Panc1 (cell line): ENCODE measurements at regions not wholly inside any gene's neighbourhood (a gene's known extent, or its start where the extent isn't known, plus 50 kb on each side); places are given as distances from the start of the nearest gene placed in this dataset.

Experiments used
- ATAC-seq: fragments of 200-7000 bp; cut with Tn5 transposase; 2 replicates; pipeline ENCODE4 v1.9.1; 2020; ENCODE audit warnings: mild to moderate bottlenecking, moderate library complexity
- BruUV-seq: library from RNA; stranded (reverse); fragments of 400-500 nt; replicated peaks from 2 replicates; lab custom pipeline; 2021; lab: Mats Ljungman, UMichigan
- CTCF ChIA-PET: fragments of 300-600 bp; sonication (Branson Sonifier 250); formaldehyde crosslinking; loops from one replicate; lab custom pipeline; 2022; ENCODE audit warnings: antibody characterized with exemption; lab: Charles Lee
- POLR2A ChIA-PET: fragments of 300-600 bp; sonication (Branson Sonifier 250); formaldehyde crosslinking; loops from one replicate; lab custom pipeline; 2022; ENCODE audit warnings: antibody characterized with exemption; lab: Charles Lee
- DNase-seq: peaks from one replicate; pipeline ENCODE4 v3.0.0-alpha.2; 2010; ENCODE audit warnings: low read depth, low spot score
- H3K27ac ChIP-seq: 2 replicates; pipeline ENCODE4 v1.5.1; 2011; ENCODE audit warnings: mild to moderate bottlenecking, low read length, inconsistent platforms
- H3K27me3 ChIP-seq: fragments of 200-500 bp; sonication (Bioruptor generic); 2 replicates; pipeline ENCODE4 v1.6.0; 2014; ENCODE audit warnings: low read length, inconsistent platforms; ENCODE audit not compliant: control insufficient read depth, insufficient read depth
- H3K36me3 ChIP-seq: fragments of 200-500 bp; sonication (Bioruptor generic); 2 replicates; pipeline ENCODE4 v1.5.1; 2014; ENCODE audit warnings: inconsistent platforms, mild to moderate bottlenecking, low read length, moderate library complexity; ENCODE audit not compliant: control insufficient read depth, insufficient read depth
- H3K4me1 ChIP-seq: 2 replicates; pipeline ENCODE4 v1.5.1; 2011; ENCODE audit warnings: inconsistent platforms, mild to moderate bottlenecking, low read length, moderate library complexity; ENCODE audit not compliant: control insufficient read depth, insufficient read depth
- H3K4me3 ChIP-seq, 2 experiments: 2 replicates each; pipeline ENCODE4 v1.5.1; 2011 to 2012; ENCODE audit warnings: low read depth in 2 of 2, low read length in 2 of 2, mild to moderate bottlenecking in 2 of 2, inconsistent platforms in 1 of 2, moderate library complexity in 1 of 2
- H3K9me3 ChIP-seq: fragments of 200-500 bp; sonication (Bioruptor generic); 2 replicates; pipeline ENCODE4 v1.5.1; 2014; ENCODE audit warnings: low read depth, mild to moderate bottlenecking, inconsistent platforms, low read length, moderate library complexity; ENCODE audit not compliant: control insufficient read depth, insufficient read depth
- CTCF ChIP-seq: fragments of 450-650 bp; IDR thresholded peaks from 2 replicates; pipeline ENCODE4 v1.5.1; 2017; ENCODE audit warnings: mild to moderate bottlenecking
- POLR2AphosphoS5 ChIP-seq: IDR thresholded peaks from 2 replicates; pipeline ENCODE4 v1.6.1; 2012; ENCODE audit warnings: mild to moderate bottlenecking, low read depth, low read length, moderate library complexity
- REST ChIP-seq, 2 experiments: IDR thresholded peaks; 2 replicates each; pipeline ENCODE4 v1.6.1; 2011 to 2012; ENCODE audit warnings: low read depth in 2 of 2, control low read depth in 1 of 2, low read length in 1 of 2, mild to moderate bottlenecking in 1 of 2, moderate library complexity in 1 of 2; ENCODE audit not compliant: insufficient read depth in 1 of 2
- SIN3A ChIP-seq: IDR thresholded peaks from 2 replicates; pipeline ENCODE4 v1.6.1; 2012; ENCODE audit warnings: low read depth, mild to moderate bottlenecking, low read length, moderate library complexity, borderline replicate concordance; ENCODE audit not compliant: insufficient read depth
- TCF7L2 ChIP-seq: IDR thresholded peaks from 2 replicates; pipeline ENCODE4 v1.6.1; 2011; ENCODE audit warnings: mild to moderate bottlenecking, low read depth, low read length, inconsistent platforms
- in situ Hi-C: cut with HindIII; loops from 2 replicates; pipeline ENCODE4 v1.10.0; 2016; ENCODE audit warnings: low sequenced_read_pairs, low pct_unique_long_range_greater_than_20kb
- intact Hi-C: fragments of 100-400 bp; cut with micrococcal nuclease; formaldehyde crosslinking; loops from one replicate; pipeline ENCODE4 v1.10.0; 2022; ENCODE audit not compliant: unreplicated experiment

- DNase-seq (no peak), ATAC-seq (no peak)
- Histone ChIP-seq H3K27me3 (no peaks in the 10 kb centered on the region), H3K27ac (no peak overlapping the region), H3K36me3 (no peaks in the 10 kb centered on the region), H3K9me3 (no peaks in the 10 kb centered on the region), H3K4me3 (no peak overlapping the region), H3K4me1 (no peaks in the 10 kb centered on the region)
- ChIA-PET POLR2A (interaction anchor here (0.7 kb wide), 1 partner anchor 1199 kb away, joined by 5 read pairs; no protein-coding TSS in a partner anchor), CTCF (interaction anchor here (0.5 kb wide), 1 partner anchor 1350 kb away, joined by 5 read pairs; no protein-coding TSS in a partner anchor)
- in situ Hi-C loops (no loop called here), intact Hi-C loops (no loop called here)
- BruUV-seq: no TSS peak
- TF ChIP-seq SIN3A (no peak), REST (IDR thresholded peaks at IDR 0.05; ENCODE audit: insufficient read depth in 1 of 2, low read depth in 2 of 2, low read length in 1 of 2) (no peak), CTCF (no peak), POLR2AphosphoS5 (no peak), TCF7L2 (no peak)
Measured at GRCh38 chr22:26735019-26735409, 77.6 kb downstream of the MIAT start.

- ChIA-PET POLR2A (no interaction called here), CTCF (no interaction called here)
- Histone ChIP-seq H3K27ac (no peak overlapping the region), H3K27me3 (no peaks in the 10 kb centered on the region), H3K9me3 (no peaks in the 10 kb centered on the region), H3K36me3 (no peaks in the 10 kb centered on the region), H3K4me3 (no peak overlapping the region), H3K4me1 (no peaks in the 10 kb centered on the region)
- DNase-seq (no peak), ATAC-seq (no peak)
- no TSS peak for BruUV-seq
- TF ChIP-seq TCF7L2: no peak
- no peak for TF ChIP-seq SIN3A
- TF ChIP-seq REST (IDR thresholded peaks at IDR 0.05; ENCODE audit: insufficient read depth in 1 of 2, low read depth in 2 of 2, low read length in 1 of 2): no peak
- TF ChIP-seq CTCF: no peak
- TF ChIP-seq POLR2AphosphoS5: no peak
- in situ Hi-C loops: no loop called here
- intact Hi-C loops: no loop called here
Measured at GRCh38 chr22:26737262-26737661, 79.9 kb downstream of the MIAT start.
